ENCODE measurements at regions not wholly inside any gene's neighbourhood (a gene's known extent, or its start where the extent isn't known, plus 50 kb on each side); places are given as distances from the start of the nearest gene placed in this dataset.

- TF ChIP-seq POLR2AphosphoS5 (IDR thresholded peaks at IDR 0.05; ENCODE audit: low read depth) (no peak), CTCF (conservative IDR thresholded peaks at IDR 0.05; ENCODE audit: low read depth in 2 of 2) (no peak), STAT1 (IDR thresholded peaks at IDR 0.05; ENCODE audit: unreplicated experiment) (no peak), JUNB (IDR thresholded peaks at IDR 0.05; ENCODE audit: unreplicated experiment) (no peak), EZH2 (IDR thresholded peaks at IDR 0.05; ENCODE audit: low read depth, unreplicated experiment) (no peak), EZH2phosphoT487 (IDR thresholded peaks at IDR 0.05; ENCODE audit: unreplicated experiment) (no peak), REST (IDR thresholded peaks at IDR 0.05; ENCODE audit: unreplicated experiment) (no peak)
Measured at GRCh38 chr1:188652678-188653077, 1823.9 kb downstream of the PLA2G4A start.

Measured in GM23338 (cell line).